Coronary artery (tissue), 2 donors: ENCODE measurements at regions not wholly inside any gene's neighbourhood (a gene's known extent, or its start where the extent isn't known, plus 50 kb on each side); places are given as distances from the start of the nearest gene placed in this dataset.

Source experiments
- DNase-seq: peaks from one replicate; pipeline ENCODE4 v3.0.0-alpha.2; 2017; ENCODE audit warnings: low spot score
- H3K27ac ChIP-seq, 2 donors: fragments of 200-600 bp; sonication (generic); one replicate each; pipeline ENCODE4 v1.5.1; 2016 to 2019
- H3K4me3 ChIP-seq: fragments of 200-600 bp; sonication (generic); 2 replicates; pipeline ENCODE4 v1.5.1; 2016; ENCODE audit warnings: mild to moderate bottlenecking, moderate library complexity
- CTCF ChIP-seq: fragments of 200-600 bp; sonication (generic); IDR thresholded peaks from one replicate; pipeline ENCODE4 v1.5.1; 2019; ENCODE audit warnings: antibody characterized with exemption

GRCh38 chr6:165880686-165881085, 217.6 kb upstream of the PDE10A start:
- H3K27ac ChIP-seq = no peak overlapping the region
- no peak for TF ChIP-seq CTCF
- no peak overlapping the region for H3K4me3 ChIP-seq
- no peak for DNase-seq

GRCh38 chr6:165877773-165878172, 214.7 kb upstream of the PDE10A start:
- TF ChIP-seq CTCF = no peak
- no peak for DNase-seq
- Histone ChIP-seq H3K27ac (no peak overlapping the region), H3K4me3 (no peak overlapping the region)

- H3K27ac ChIP-seq = peak overlapping the region in 1 of 2 donors; percentile 69
- H3K4me3 ChIP-seq = peak overlapping the region; percentile 34
- peak; percentile 17 for DNase-seq
- TF ChIP-seq CTCF = no peak
Measured at GRCh38 chr6:165877192-165877591, 214.2 kb upstream of the PDE10A start.

- Histone ChIP-seq H3K27ac (peak overlapping the region in 1 of 2 donors; percentile 69), H3K4me3 (peak overlapping the region; percentile 34)
- DNase-seq = peak; percentile 72
- no peak for TF ChIP-seq CTCF
Measured at GRCh38 chr6:165876588-165876987, 213.5 kb upstream of the PDE10A start.

- DNase-seq = peak; percentile 21
- no peak for TF ChIP-seq CTCF
- Histone ChIP-seq H3K27ac (no peak overlapping the region), H3K4me3 (no peak overlapping the region)
Measured at GRCh38 chr6:165875946-165876345, 212.9 kb upstream of the PDE10A start.

GRCh38 chr6:165873976-165874375, 210.9 kb upstream of the PDE10A start:
- TF ChIP-seq CTCF = no peak
- Histone ChIP-seq H3K27ac (no peak overlapping the region), H3K4me3 (no peak overlapping the region)
- no peak for DNase-seq

GRCh38 chr6:165872811-165873210, 209.8 kb upstream of the PDE10A start:
- peak; percentile 53 for DNase-seq

More at GRCh38 chr6:165872811-165873210, 209.8 kb upstream of the PDE10A start:
- Histone ChIP-seq H3K27ac (no peak overlapping the region), H3K4me3 (no peak overlapping the region)
- TF ChIP-seq CTCF = no peak
